Hematopoietic multipotent progenitor cell treated with erythropoietin and hydrocortisone succinate and interleukin-3 and kit ligand, for 8 days (in vitro differentiated cells): ENCODE measurements at regions not wholly inside any gene's neighbourhood (a gene's known extent, or its start where the extent isn't known, plus 50 kb on each side); places are given as distances from the start of the nearest gene placed in this dataset.

Source experiments
- DNase-seq: peaks from one replicate; pipeline ENCODE4 v3.0.0-alpha.2; 2015

DNA sequence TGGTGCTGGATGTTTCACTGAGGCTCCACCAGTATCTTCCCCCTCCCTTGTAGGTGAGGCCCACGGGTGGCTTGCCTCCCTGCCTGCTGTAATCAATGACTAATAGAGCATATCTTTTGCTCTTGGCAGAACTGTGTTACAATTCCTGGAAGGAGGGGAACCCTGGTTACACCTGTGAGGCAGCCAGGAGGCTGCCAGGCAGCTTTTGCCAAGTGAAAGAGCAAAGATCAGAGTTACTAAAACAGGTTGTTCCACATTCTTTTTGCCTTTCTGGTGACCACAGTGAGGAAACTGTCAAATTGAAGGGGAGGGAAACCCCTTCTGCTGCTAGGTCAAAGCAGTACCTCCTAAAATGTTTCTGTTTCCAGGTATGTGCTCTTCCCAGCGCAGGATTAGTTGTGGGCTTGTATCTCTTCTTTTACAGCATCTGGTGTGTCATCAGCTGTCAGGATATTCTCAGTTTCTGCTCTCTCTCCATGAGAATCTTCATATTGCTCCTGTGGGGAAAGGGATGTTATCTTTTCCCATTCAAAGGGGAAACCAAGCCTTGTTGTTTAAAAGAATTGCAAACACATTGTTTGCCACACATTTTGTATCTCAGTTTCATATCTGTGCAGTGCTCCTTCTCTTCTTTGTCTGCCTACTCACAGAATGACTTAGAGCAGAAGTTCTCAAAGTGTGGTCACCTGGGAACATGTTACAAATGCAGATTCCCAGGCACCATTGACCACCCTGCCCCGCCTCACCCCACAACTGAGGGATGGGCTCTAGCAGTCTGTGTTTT is 137.4 kb upstream of the UMPS start:
- DNase-seq = no peak

DNA sequence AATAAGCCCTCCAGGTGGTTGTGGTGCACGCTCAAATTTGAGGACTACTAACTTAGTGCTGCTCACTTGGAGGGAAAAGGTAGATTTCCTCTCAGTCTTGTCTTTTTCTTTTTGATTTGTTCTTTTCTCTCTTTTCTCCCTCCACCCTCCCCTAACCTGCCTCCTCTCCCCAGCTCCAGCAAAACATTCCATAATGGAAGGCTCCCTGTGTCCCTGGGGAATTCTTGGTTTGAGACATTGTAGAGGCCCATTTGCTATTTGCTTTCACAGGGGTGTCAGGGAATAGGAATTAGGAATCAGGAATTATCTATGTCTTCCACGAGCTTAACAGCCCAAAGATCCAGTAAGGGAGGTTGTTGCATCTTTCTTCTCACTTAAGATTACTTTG is 136.8 kb upstream of the UMPS start:
- DNase-seq = no peak

DNA sequence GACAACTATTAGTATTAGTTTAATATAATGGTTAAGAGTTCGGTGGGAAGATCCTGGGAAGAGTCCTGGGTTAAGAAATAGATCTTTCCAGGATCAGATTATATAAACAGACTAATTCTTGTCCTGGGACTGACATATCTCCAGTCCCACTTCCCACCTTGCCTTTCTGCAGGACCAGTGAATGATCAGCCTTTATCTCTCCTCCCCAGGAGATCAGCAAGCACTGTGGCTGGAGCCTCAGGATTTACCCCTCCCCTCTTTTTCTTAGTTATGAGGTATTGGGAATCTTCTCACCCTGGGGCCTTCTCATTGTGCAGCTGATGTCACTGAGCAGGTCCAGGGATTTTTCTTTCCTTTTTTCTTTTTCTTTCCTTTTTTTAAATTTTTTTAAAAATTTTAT is 135.7 kb upstream of the UMPS start:
- DNase-seq = no peak

DNA sequence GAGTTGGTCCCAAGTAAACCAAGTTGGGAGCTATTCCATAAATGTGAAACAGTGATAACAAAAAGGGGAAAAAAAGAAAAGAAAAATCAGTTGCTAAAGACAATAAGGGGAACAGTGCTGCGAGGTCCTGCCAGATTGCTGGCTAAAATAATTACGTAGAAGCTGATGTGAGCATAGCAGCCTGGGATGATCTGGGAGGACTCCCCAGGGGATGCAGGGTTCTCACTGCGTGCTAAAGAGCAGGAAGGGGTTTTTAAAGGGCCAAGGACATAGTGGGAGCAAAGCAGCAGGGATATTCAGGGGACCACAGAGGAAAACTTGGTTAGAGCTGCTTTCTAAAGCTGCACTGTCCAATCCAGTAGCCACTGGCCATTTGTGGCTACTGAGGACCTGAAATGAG is 133.0 kb upstream of the UMPS start:
- DNase-seq = no peak

DNA sequence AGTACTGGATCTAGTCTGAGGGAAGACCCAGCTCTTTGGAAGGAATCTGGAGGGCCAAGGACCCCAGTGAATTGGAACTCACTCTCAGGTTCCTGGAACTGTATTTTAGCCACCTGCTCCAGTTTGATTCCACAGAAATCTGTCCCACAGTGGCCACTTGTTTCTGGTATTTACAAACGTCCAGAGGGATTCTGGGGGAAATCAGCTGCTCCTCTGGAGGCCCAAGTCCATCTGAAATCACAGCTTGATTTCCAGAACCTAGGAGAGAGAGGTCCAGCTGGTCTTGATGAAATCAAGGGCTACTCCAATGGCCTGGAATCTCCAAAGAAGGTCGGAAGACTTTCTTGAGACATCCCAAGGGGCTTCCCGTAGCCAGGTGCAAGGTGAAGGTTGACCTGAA is 132.3 kb upstream of the UMPS start:
- DNase-seq = no peak

DNA sequence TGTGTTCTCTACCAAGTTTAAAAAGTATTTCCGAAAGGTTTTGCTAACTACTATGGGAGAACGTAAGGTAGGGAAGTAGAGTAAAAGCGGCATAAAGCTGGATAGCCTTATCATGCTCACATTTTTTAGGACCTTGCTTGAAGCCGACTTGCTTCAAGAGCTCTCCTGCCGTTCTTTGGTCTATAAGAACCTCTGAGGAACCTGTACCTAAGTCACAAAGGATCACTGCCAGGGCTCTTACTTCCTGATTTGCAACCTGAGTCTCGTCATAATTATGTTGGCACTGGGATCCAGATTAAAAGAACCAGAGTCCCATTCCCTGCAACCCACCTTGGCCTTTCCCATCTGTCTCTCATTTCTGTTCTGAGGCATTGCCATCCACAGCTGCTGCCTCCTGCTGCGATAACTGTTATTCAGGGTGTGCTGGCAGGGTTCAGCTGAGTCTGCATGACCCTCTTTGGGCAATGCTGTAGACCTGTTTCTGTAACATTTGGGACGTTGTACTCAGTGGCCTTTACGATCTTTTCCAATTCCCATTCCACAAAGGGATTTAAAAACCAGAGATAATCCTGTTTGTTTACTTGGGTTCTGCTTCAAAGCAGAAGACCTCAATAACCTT is 131.0 kb upstream of the UMPS start:
- DNase-seq = no peak

DNA sequence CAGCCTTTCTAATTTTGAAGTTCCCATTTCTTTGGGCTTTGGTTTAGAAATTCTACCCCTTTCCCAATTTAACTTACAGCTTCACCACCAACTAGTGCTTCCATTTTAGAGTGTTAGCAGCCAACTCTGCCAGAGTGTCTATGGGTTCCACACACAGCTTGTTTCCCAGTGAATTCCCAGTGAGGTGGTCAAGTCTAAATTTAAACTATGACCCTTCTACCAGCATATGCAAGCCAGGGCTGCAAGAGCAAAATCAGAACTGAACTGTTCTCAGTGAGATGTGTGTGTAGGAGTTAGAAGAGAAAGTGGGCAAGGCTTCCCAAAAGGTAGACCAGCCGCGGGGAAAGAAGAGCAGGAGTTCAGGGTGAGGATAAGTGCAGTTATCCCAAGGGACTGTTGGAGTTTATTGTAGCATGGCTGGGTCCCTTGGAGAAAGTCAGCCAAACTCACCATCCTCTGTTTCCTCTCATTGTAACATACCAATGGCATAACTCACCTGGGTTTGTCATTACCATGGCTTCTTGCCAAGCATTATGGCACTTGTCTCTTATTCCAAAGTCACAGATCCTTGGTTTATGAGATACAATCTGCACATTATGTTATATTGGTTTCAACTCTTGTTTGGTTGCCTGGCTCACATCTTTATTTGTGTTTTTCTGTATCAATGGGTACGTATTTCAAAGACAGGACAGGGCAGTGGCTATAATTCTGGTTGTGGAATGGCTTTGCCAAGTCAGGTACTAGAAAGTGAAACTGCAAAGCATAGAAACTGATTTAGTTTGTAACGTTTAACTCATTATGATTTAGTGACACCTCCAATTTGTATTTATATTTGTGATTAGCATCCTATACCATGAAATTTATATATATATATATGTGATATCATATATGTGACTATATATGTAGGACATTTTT is 130.2 kb upstream of the UMPS start:
- no peak for DNase-seq

DNA sequence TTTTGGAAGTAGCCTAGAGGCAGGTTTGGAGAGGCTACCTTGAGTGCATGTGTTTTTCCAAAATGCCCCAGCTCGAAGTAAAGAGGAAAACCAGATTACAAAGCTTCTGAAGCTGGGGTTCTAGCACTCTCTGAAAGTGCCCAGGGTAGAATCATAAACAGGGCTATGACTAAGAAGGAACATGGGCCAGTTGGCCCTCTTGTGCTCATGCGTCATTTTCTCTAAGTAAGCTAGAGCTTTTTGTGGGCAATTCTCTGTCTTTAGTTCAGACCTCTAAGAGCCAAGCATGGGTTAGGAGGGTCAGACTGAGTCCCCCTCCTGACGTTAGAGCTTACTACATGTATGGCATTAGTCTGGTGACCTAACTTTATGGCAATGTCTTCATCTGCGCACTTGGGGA is 129.5 kb upstream of the UMPS start:
- no peak for DNase-seq

DNA sequence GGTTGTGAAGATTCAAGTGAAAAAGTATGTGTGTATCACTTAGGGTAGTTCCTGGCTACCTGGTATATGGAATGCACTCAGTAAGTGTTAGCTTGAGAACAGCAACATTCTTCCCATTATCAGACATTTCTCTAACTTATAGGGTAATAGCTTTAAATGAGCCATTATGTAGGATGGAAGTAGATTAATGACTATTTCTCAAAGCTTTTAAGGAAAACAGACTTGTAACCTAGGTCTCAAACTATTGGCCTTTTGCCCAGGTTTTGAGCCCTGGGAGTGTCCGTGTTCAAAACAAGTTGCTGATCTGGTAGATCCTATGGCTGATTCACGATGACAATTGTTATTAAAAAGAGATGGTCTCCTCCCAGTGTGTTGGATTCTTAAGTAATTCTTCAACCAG is 129.1 kb upstream of the UMPS start:
- no peak for DNase-seq

DNA sequence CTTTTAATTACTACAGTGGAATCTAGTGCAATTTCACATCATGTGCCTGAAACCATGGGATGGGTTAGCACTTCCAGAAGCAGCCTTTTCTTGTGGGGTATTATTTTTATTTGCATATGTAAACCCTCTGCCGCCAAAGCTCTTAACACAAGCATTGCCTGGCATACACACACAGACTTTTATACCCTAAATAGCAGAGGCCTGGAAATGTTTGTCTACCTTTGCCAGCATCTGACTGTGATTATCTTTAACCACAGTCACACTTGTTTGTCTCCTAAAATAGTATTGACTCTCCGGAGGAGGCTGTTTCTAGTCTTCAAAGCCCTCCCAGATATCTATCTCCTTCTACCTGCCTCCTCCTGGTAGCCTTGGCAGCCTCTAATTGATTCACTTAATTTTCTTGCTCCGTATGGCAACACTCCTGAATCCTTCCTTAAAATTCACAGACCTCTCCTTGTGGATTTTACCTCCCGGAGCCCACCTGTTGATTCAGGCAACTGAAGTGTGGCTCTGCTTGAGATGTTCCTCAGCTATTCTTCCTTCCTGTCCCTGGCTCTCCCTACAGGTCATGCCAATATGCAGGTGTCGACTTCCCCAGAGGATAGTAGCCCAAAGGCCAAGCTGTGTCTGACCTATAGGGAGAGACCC is 127.1 kb upstream of the UMPS start:
- DNase-seq = no peak

DNA sequence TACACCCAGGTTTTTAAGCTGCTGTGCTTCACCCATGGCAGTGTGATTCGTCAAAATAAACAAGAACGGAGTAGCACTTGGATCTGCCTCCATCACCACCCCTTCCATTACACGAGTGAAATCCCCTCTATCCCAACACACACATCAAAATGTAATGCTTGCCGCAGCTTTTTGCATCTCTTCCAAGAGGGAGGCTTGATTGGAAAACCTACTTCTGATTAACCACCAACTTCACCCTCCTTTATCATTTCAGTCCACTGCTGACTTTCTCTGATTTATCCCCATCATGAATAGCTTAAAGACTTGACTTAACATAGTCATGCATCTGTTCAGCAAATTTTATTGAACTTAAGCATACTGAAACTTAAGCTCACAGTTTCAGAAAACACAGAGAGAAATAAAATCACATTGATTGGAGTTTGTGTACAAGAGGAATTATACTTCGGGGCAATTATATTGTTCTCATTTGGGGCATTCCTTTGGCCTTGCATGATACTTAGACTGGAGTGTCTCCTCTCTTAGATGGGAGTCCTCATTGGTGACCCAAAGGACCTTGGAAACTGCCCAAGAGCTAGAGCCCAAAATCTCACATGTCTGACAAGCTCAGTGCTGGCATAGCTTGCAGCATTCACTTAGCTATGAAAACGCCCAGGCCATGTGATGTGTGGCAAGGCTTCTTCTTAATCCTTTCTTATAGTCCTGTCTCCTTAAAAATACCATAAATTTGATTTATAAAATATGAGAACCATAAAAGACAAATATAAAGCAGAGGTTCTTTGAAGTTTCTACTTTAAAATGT is 124.3 kb upstream of the UMPS start:
- no peak for DNase-seq

DNA sequence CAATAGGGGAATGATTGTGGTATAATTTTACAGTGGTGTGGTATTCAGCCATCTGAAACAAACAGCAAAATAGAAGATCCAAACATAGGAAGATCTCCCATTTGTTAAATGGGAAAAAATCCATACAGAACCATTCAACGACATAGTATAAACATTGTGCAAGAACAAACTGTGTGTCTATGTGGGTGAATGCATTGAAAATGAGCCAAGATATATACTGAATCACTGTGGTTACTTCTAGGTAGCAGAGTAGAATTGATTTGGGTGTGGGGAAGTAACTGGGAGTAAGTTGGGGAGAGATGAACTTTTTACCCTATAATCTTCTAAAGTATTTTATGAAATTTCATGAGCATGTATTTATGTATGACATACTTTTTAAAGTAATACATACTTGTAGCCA is 123.1 kb upstream of the UMPS start:
- no peak for DNase-seq

DNA sequence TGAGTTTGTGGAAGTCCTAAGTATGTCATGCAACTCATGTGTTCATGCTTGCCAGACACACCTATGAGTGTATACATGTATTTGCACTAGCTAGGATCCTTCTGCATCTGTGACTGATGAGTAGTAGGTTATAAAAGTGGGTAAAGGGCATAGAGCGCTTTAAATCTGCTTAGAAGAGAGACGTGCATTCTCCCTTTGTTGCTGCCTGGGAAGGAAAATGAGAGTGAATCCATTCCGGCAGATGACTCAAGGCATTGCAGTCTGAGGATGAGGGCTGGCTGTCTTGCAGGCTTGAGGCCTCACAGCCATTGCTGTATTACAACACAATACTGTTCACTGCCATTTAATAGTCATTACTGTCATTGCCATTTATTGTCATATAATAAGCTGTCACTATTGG is 120.8 kb upstream of the UMPS start:
- no peak for DNase-seq

DNA sequence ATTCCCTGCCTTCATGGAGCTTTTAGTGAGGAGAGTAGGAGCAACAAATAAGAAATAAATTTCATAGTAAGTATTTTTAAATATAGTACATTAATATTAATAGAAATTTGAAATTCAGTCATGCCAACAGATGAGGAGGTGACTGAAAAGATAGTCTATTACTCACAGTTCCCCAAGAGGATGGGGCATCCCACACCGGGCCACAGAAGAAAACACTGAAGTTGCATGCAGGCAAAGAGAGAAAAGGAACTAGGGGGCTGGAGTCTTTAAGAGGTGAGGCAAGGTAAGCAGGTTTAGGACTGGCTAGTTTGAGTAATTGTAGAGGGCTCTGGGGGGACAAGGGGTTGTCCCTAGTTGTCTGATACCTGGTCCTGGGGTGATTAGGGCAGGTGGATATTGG is 120.1 kb upstream of the UMPS start:
- DNase-seq = no peak

DNA sequence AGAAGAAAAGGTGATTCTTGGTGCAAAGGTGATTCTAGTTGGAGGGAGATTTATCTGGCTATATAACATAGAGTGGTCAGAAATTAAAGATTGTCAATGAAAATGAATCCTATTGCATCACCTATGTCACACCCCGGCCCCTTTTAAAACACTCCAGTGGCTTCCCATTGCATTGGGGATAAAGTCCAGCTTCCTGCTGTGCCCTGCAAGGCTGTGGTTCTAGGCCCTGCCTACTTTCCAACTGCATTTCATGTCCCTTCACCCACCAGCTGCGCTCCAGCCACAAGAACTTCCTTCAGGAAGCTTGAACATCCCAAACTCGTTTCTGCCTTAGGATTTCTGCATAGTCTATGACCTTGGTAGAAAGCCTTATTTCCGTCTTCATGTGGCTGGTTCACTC is 118.7 kb upstream of the UMPS start:
- DNase-seq = no peak

DNA sequence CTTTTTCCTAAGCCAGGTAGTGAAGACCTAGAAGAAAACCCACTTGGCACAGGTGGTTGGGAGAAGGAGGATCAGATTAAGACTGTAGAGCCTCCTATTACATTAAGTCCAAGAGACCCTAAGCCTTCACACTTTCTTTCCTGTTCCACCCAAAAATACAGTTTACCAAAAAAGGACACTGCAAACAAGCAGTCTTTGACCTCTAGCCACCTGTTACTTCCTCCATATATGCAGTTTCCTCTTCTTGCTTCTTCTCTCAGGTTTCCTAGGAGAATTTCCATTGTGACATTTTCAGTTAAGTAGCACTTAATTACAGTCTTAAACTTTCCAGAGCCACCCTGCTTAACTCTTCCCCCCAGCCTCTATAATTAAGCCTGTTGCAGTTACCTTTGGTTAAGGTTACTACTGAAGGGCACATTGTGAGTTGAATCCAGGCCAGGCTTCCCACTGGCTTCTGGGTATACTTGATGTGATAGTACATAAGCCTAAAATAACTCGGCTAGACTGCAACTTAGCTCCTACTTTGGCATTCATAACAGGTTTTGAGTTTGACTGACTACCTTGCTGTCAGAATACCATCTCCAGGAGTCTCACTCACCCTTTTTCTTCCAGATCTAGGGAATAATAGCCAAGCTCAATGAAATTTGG is 114.2 kb upstream of the UMPS start:
- no peak for DNase-seq

DNA sequence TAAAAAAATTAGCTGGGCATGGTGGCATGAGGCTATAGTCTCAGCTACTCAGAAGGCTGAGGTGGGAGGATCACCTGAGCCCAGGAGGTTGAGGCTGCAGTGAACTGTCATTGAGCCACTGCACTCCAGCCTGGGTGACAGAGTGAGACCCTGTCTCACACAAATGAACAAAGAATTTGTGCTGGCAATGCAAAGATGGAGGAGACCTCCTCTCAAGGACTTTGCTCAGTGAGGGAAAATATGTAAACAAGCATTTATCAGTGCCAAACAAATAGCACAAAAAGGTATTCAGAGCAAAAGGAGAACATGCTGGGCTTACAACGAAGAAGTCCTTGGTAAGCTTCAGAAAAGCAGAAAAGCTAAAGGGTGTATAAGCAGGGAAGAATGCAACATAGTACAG is 113.1 kb upstream of the UMPS start:
- no peak for DNase-seq

DNA sequence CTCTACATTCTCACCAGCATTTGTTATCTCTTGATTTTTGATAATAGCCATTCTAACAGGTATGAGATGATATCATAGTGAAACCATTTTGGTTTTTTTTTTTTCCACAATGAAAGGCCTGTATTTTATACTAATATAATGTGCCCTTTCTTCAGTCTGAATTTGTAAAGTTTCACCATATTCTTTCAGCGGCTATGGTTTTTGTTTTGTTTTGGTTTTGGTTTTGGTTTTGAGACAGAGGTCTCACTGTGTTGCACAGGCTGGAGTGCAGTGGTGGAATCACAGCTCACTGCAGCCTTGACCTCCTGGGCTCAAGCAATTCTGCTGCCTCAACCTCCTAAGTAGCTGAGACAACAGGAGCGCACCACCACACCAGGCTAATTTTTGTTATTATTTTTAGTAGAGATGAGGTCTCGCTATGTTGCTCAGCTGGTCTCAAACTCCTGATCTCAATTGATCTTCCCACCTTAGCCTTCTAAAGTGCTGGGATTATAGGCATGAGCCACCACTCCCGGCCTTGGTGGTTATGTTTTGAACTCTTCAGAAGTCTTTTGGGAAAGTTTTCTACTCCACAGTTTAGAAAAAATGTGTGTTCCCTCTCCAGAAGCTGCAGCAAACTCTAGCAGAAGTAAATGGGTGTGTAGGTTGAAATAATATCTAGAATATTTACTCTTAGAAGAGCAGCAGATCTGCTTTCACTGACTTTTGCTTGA is 110.2 kb upstream of the UMPS start:
- no peak for DNase-seq

DNA sequence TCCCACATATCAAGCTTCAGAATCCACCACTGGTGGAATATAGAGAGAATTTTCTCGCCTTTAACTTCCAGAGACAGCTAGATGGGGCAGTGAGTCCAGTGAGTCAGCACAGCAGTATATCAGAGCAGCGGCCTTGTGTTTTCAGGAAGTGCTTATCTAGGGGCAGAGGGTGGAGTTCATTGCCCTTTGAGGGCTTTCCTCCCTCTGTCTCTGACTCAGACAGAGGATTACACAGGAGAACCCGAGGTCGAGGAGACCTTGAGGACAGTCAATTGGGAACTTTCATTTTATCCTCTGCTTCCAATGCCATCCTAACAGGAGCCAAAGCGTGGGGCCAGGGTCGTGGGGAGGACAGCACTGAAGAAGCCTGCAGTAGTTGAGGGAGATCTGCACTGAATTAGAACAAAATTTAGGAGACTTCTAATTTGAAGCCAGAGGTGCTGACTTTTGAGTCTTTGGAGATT is 109.6 kb upstream of the UMPS start:
- peak; percentile 94 for DNase-seq

DNA sequence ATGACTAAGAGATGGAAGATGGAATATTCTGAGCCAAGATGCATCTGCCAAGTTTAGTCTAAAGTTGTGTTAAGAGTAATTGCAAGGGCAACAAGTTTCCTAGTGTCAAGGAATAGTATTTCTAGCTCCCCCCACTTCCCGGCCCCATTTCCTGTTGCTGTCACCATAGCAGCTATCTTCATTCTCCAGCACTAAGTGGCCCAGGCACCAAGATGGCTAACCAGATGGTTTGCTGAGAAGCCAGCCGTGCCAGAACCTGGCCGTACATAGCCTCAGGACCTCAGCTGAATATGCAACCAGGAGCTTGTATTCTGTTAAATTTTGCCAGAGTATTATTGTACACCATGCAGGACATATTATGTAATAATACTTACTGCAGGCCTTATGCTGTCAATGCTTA is 108.8 kb upstream of the UMPS start:
- peak; percentile 65 for DNase-seq

DNA sequence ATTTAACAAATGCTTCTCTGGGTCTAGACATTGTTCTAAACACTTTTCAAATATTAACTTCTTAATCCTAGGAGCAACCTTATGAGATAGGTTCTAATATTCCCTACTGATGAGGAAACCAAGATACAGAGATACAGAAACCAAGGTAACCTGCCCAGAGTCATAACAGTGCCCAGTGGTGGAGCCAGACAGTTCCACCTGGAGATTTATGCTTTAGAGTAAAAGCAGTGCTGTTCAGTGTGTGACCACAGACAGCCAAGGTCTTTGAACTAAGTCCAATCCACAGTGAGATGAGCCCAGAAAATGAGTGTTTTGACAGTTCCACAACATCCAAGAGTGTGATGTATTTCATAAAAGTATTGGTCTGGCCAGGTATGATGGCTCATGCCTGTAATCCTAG is 105.2 kb upstream of the UMPS start:
- no peak for DNase-seq
